ENCODE measurements at regions not wholly inside any gene's neighbourhood (a gene's known extent, or its start where the extent isn't known, plus 50 kb on each side); places are given as distances from the start of the nearest gene placed in this dataset.
"Not testable (repeated sequence)": the region's sequence is repeated elsewhere in the genome, so short reads cannot be mapped to it uniquely, and the experiment has no call there.

DNA sequence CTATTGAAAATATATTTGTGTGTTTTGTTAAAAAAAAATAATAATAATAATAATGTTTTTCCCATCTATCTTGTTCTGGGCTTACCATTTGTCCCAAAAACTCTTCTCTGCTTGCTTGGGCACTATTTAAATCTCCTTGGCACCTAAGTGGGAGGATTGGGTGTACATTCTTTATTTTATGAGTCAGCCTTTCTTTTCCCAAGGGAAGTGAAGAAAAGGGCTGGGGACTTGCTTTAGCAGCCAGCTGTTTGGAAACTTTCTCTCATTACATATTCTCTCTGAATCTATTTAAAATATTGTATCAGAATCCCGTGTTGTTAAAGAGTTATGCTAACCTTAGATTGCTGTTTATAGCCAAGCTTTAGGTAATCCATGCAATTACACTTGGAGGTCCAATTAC is 2332.4 kb downstream of the ARAP2 start:
- H3K9me3 Mint-ChIP-seq, result peaks cover 4 to 11% of the 10 kb centered on the region in 2 donors
- no peaks in the 10 kb centered on the region for H3K36me3 Mint-ChIP-seq
- no peak overlapping the region for H3K27ac Mint-ChIP-seq
- DNase-seq (ENCODE audit: low spot score in 2 of 2), result no peak
- ATAC-seq, result no peak

DNA sequence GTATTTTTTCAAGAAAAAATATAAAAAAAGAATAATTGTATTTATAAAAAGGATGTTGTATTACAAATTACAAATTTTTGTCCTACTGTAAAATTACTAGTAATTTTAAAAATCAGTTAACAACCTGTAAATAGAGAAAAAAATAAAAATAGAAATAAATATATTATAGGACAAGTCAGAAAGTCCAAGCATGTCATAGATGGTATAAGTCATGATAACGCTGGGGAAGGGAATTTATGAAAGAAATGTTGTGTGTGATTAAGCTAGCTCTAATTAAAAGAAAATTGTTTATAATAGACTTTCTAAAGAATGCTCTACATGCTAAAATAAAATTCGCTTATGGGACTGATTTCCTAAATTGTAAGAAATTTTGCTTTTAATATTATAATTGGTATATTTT is 2329.9 kb downstream of the ARAP2 start:
- ATAC-seq (no peak), DNase-seq (ENCODE audit: low spot score in 2 of 2) (no peak)
- H3K36me3 Mint-ChIP-seq, result no peaks in the 10 kb centered on the region
- H3K9me3 Mint-ChIP-seq, result peaks cover 0 to 11% of the 10 kb centered on the region in 2 donors
- no peak overlapping the region for H3K27ac Mint-ChIP-seq

DNA sequence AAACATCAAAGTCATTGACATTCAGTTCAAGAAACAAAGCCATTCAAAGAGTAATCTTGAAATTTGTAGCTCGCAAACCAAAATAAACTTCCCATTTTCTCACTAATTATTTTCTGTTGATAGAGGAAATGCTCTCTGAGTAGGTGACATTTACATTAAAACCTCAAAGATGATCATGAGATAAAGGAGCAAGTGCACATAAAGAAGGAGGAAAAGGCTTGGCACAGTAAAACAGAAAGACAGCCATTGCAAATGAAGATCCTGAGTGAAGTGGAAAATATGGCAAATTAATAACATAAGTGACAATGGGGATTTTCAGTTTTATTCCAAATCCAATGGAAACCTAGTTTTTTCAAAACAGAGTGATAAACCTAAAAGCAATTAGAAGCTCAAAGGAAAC is 2320.8 kb downstream of the ARAP2 start:
- Mint-ChIP-seq H3K9me3 (peaks cover 14 to 30% of the 10 kb centered on the region in 2 donors), H3K27ac (no peak overlapping the region), H3K36me3 (no peaks in the 10 kb centered on the region)
- DNase-seq (ENCODE audit: low spot score in 2 of 2) (no peak), ATAC-seq (no peak)

DNA sequence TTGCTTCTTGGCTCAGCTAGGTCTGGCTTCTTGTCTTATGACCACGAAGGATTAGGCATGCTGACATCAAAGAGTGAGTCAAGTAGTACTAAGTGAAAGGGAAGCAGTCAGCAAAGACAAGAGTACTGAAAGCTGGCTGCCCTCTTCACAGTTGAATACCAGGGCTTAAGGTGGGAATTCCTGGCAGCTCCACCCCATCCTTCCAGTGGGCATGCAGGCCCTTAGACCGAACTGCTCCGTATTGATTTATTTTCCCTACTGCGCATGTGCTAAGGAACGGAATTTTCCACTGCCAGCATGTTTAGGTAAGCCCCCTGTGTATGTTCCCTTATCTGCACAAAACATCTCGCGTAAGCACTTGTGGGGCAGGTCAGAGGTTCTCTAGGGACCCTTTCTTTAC is 2320.1 kb downstream of the ARAP2 start:
- Mint-ChIP-seq H3K27ac (no peak overlapping the region), H3K9me3 (peaks cover 14 to 30% of the 10 kb centered on the region in 2 donors), H3K36me3 (no peaks in the 10 kb centered on the region)
- ATAC-seq, result no peak
- no peak for DNase-seq (ENCODE audit: low spot score in 2 of 2)

DNA sequence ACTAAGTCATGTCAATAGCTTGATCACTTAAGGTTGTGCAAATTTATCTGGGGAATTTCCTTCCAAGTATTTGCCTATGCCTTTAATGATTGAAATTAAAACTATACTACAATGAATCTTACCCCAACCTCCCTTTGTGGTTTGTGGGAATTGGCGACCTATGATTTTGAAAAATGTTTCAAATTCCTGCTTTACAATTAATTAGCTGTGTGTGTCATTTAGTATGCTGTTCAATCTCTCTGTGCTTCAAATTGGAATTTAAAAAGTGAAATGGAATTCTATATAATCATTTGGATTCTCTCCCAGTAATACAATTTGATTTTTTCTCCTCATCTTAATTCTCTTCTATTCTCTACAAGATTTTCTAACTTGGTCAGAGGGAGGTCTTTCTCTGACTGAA is 2319.5 kb downstream of the ARAP2 start:
- ATAC-seq, result no peak
- no peaks in the 10 kb centered on the region for H3K36me3 Mint-ChIP-seq
- H3K9me3 Mint-ChIP-seq, result peaks cover 14 to 28% of the 10 kb centered on the region in 2 donors
- H3K27ac Mint-ChIP-seq, result no peak overlapping the region
- DNase-seq (ENCODE audit: low spot score in 2 of 2), result no peak

DNA sequence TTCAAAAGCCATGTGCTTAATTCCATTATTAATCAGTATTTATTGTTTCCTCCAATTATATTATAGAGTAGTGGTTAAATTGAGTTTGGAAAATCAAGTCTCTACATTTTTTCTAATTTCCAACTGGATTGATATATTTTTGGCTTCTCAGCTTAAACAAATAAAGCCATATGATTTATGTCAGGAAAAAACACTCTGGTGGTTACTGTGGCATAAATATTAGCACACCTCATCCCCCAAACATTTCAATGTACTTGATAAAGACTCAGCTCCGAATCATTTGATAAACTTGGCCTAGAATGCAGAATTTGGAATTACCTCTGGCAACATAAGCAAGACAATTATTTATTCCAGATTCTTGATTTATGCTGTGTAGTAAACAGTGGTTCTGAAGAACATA is 2313.8 kb downstream of the ARAP2 start:
- DNase-seq (ENCODE audit: low spot score in 2 of 2), result no peak
- no peak for ATAC-seq
- H3K27ac Mint-ChIP-seq, result no peak overlapping the region
- H3K9me3 Mint-ChIP-seq, result peaks cover 23 to 27% of the 10 kb centered on the region in 2 donors
- no peaks in the 10 kb centered on the region for H3K36me3 Mint-ChIP-seq

DNA sequence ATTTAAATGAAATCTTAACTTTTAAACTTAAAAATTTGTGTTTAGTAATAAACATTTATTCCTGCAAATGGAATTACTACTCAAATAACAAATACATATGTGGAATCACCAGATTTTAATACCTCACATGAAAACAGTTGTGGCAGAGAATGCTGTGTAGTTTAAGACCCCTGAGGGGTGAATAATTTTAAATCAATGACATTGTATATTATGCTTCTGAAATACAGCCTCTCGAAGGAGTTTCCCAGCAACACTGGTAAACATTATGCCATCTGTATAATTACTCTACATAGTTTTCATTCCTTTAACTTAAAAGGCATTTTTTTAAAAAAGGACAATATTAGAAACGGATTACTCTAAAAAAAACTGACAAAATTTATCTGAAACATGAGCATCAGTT is 2313.3 kb downstream of the ARAP2 start:
- ATAC-seq (no peak), DNase-seq (ENCODE audit: low spot score in 2 of 2) (no peak)
- peaks cover 23 to 27% of the 10 kb centered on the region in 2 donors for H3K9me3 Mint-ChIP-seq
- H3K27ac Mint-ChIP-seq, result no peak overlapping the region
- H3K36me3 Mint-ChIP-seq, result no peaks in the 10 kb centered on the region

DNA sequence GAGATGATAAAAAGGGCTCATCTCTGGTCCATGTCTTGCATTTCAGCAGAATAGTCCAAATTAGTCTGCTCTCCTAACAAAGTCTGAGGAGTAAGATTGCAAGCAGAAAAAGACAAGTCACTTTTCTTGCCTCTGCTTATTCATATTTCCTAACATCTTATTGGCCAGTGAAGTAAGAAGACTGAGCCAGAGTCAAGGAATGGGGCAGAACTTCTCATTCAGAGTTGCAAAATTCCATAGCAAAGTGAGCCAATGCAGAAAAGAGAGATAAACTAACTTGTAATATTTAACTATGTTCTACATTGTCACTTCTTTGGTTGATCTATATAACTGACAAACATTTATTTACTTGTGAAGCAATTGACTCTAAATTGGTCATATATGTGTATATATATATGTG is 2304.0 kb downstream of the ARAP2 start:
- ATAC-seq (no peak), DNase-seq (ENCODE audit: low spot score in 2 of 2) (no peak)
- Mint-ChIP-seq H3K9me3 (peaks cover 8 to 14% of the 10 kb centered on the region in 2 donors), H3K36me3 (no peaks in the 10 kb centered on the region), H3K27ac (no peak overlapping the region)

DNA sequence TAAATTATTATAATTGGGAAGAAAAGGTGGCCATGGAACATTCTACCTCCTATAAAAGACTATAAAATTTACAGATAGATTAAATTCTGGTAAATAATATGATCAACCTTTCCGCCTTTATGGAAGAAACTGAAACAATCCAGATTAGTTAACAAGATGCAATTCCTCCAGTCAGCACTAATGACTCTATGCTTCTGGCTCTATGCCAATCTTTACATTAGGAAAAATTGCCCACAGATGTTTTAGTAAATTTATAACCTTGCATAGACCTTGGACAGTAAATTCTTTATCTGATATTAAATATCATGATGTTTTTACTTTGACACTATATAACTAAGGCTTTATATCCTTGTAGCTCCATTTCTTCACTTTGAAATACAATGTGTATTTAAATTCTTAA is 2302.5 kb downstream of the ARAP2 start:
- ATAC-seq (no peak), DNase-seq (ENCODE audit: low spot score in 2 of 2) (no peak)
- Mint-ChIP-seq H3K9me3 (peaks cover 8 to 14% of the 10 kb centered on the region in 2 donors), H3K36me3 (no peaks in the 10 kb centered on the region), H3K27ac (no peak overlapping the region)

DNA sequence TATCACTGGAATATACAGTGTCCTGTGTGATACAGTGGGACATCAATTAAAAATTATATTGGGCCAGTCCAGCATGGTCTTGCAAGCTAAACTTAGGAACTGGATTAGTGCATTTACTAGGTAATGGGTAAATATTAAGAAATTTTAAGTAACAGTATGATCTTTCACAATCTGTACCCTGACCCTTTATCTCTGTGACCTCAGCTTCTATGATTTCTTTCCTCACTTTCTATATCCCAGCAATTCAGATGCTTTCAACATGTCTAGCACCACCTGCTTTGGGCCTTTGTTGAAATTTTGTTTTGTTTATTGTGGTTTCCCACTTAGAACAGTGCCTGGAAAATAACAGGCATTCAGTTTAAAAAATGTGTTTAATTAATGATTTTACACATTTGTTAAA is 2295.4 kb downstream of the ARAP2 start:
- ATAC-seq (no peak), DNase-seq (ENCODE audit: low spot score in 2 of 2) (no peak)
- H3K9me3 Mint-ChIP-seq, result peaks cover 7 to 8% of the 10 kb centered on the region in 2 donors
- no peaks in the 10 kb centered on the region for H3K36me3 Mint-ChIP-seq
- H3K27ac Mint-ChIP-seq, result no peak overlapping the region

DNA sequence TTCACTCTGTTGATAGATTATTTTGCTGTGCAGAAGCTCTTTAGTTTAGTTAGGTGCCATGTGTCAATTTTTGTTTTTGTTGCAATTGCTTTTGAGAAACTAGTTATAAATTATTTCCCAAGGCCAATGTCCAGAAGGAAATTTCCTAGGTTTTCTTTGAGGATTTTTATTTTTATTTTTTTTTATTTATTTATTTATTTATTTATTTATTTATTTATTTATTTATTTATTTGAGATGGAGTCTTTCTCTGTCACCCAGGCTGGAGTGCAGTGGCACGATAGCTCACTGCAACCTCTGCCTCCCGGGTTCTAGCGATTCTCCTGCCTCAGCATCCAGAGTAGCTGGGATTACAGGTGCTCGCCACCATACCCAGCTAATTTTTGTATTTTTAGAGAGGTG is 2290.5 kb downstream of the ARAP2 start:
- not testable (repeated sequence) for DNase-seq (ENCODE audit: low spot score in 2 of 2); H3K27ac Mint-ChIP-seq; ATAC-seq
- Mint-ChIP-seq H3K36me3 (peaks cover 0 to 13% of the 10 kb centered on the region in 2 donors), H3K9me3 (peaks cover 19 to 21% of the 10 kb centered on the region in 2 donors)

DNA sequence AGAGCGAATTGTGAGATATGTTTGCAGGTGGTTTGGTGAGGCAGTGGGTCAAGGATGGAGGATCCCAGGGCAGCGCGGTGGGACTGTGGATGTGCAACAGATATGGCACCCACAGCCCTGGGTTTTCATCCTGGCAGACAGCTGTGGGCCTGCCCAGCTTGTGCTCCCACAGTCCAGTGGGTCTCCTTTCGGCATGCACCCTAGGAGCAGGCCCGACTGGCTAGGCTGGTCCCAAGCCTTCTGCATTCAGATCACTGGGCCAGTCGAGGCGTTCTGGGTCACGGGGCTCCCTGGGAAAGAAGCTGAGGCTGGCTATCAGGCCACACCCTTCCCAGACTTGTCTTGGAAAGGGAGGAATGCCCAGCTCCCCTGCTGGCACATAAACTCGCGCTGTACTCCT is 2289.6 kb downstream of the ARAP2 start:
- H3K9me3 Mint-ChIP-seq, result peaks cover 16 to 21% of the 10 kb centered on the region in 2 donors
- ATAC-seq, result no peak
- no peak overlapping the region for H3K27ac Mint-ChIP-seq
- no peak for DNase-seq (ENCODE audit: low spot score in 2 of 2)
- peaks cover 0 to 13% of the 10 kb centered on the region in 2 donors for H3K36me3 Mint-ChIP-seq

DNA sequence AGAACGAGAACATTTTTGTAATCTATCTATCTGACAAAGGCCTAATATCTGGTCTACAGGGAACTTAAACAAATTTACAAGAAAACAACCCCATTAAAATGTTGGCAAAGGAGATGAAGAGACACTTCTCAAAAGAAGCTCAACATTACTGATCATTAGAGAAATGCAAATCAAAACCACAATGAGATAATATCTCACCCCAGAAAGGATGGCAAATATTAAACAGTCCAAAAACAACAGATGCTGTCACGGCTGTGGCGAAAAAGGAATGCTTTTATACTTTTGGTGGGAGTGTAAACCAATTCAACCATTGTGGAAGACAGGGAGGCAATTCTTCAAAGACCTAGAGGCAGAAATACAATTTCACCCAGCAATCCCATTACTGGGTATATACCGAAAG is 2284.8 kb downstream of the ARAP2 start:
- ATAC-seq (no peak), DNase-seq (ENCODE audit: low spot score in 2 of 2) (no peak)
- H3K27ac Mint-ChIP-seq, result no peak overlapping the region
- H3K36me3 Mint-ChIP-seq, result peaks cover 0 to 13% of the 10 kb centered on the region in 2 donors
- peaks cover 22 to 23% of the 10 kb centered on the region in 2 donors for H3K9me3 Mint-ChIP-seq

DNA sequence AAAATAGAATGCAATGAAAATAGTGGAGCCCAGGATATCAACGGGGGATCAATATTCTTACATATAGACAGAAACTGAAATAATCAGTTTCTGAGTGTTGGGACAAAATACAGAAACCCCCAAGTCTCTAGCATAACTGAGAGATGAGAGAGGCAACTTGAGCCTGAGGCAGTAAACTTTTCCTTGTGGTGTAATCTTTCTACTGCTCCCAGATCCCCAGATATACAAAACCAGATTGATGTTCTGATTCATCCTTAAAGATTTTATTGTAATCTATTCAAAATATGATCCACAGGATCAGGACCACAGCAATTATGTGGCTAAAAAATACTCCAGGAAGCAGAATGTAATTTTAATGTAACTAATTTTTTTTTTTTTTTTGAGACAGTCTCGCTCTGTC is 2282.6 kb downstream of the ARAP2 start:
- DNase-seq (ENCODE audit: low spot score in 2 of 2) (no peak), ATAC-seq (no peak)
- no peak overlapping the region for H3K27ac Mint-ChIP-seq
- peaks cover 0 to 13% of the 10 kb centered on the region in 2 donors for H3K36me3 Mint-ChIP-seq
- peaks cover 19 to 20% of the 10 kb centered on the region in 2 donors for H3K9me3 Mint-ChIP-seq

DNA sequence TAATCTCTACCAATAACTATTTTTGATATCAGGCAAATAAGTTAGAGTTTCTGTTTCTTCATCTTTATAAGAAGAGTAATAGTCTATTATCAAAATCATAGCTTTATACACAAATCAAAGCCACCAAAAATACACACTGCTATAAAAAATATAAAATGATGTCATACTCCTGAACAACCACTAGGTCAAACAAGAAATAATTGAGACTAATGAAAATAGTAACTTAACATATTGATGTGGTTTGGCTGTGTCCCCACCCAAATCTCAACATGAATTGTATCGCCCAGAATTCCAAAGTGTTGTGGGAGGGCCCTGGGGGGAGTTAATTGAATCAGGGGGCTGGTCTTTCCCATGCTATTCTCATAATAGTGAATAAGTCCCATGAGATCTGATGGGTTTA is 2277.5 kb downstream of the ARAP2 start:
- H3K9me3 Mint-ChIP-seq, result peaks cover 12 to 13% of the 10 kb centered on the region in 2 donors
- no peak for ATAC-seq
- no peaks in the 10 kb centered on the region for H3K36me3 Mint-ChIP-seq
- H3K27ac Mint-ChIP-seq, result no peak overlapping the region
- DNase-seq (ENCODE audit: low spot score in 2 of 2), result no peak

DNA sequence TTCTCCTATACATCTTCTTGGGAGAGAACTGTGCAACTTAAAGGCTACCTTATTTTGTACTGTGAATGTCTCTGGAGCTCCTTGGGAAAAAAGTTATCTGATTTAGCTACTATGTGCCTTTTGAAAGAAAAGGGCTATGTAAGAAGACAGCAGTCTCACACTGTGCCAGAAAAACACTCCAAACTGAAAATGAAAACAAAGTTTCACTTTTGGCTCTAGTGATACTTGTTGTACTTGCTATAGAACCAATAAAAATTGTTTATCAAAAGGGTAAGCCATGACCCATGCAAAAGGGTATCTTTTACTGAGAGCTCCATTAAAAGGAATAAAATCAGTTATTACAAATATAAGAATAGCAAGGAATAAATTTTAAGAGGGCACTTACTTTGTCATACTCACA is 2270.0 kb downstream of the ARAP2 start:
- no peaks in the 10 kb centered on the region for H3K36me3 Mint-ChIP-seq
- ATAC-seq, result no peak
- no peak overlapping the region for H3K27ac Mint-ChIP-seq
- peaks cover 5 to 16% of the 10 kb centered on the region in 2 donors for H3K9me3 Mint-ChIP-seq
- DNase-seq (ENCODE audit: low spot score in 2 of 2), result no peak

DNA sequence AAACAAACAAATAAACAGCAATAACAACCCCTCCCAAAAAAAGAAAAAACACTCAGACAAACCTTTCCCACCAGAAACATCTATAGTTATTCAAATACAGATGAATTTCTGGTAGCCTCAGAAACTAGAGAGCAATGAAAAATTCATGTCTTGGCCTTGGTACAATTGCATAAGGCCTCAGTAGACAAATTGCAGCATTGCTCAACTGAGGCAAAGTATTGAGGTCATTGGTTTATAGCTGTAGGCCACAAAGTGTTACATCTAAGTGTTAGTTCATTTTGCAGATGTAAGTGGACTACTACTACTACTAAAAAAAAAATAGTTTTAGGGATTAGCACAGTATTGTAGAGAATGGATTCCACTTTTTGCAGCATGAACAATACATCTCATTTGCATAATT is 2268.3 kb downstream of the ARAP2 start:
- no peak for ATAC-seq
- no peak for DNase-seq (ENCODE audit: low spot score in 2 of 2)
- no peaks in the 10 kb centered on the region for H3K36me3 Mint-ChIP-seq
- no peak overlapping the region for H3K27ac Mint-ChIP-seq
- H3K9me3 Mint-ChIP-seq, result peaks cover 5 to 16% of the 10 kb centered on the region in 2 donors

DNA sequence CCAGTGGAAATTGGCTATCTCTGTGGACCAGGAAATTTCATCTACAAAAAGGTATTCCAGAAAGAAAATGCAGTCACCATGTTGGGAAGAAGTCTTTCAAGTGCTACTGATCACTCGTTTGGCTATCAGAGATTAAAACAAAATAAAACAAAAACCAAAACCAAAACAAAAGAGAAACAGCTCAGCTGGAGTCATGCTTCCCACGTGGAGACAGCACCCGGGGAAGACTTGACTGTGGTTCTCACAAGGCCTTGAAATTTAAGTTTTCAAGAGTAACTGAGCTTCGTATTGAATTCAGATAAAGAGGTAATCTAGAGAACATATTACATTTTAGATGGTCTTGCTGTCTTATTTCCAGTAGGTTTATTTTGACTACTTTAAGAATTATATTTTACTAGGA is 2264.5 kb downstream of the ARAP2 start:
- not testable (repeated sequence) for H3K9me3 Mint-ChIP-seq; DNase-seq (ENCODE audit: low spot score in 2 of 2); H3K27ac Mint-ChIP-seq; H3K36me3 Mint-ChIP-seq; ATAC-seq

DNA sequence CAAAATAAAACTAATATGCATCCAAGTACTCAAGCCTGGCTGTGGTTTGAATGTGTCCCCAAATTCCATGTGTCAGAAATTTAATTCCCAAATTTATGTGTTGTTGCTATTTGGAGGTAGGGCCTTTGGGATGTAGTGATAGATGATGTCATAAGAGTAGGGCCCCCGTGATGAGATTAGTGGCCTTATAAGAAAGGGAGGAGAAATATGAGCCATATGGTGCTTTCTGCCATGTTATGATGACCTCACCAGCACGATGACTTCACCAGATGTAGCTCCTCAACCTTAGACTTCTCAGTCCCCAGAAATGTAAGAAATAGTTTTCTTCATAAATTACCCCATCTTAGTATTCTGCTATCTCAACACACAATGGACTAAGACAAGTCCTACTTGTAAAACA is 2264.0 kb downstream of the ARAP2 start:
- Mint-ChIP-seq H3K27ac (no peak overlapping the region), H3K36me3 (no peaks in the 10 kb centered on the region), H3K9me3 (peaks cover 2 to 5% of the 10 kb centered on the region in 2 donors)
- no peak for DNase-seq (ENCODE audit: low spot score in 2 of 2)
- ATAC-seq, result no peak

All from activated naive CD4-positive, alpha-beta T cell treated with anti-CD3 and anti-CD28 coated beads, Interleukin-2, amount 50 U/mL, for 72 hours (primary cell).